GM12865 (cell line): ENCODE measurements at regions not wholly inside any gene's neighbourhood (a gene's known extent, or its start where the extent isn't known, plus 50 kb on each side); places are given as distances from the start of the nearest gene placed in this dataset.

Experiments used
- DNase-seq: peaks from one replicate; pipeline ENCODE4 v3.0.0; 2010; ENCODE audit warnings: low read depth
- H3K4me3 ChIP-seq: 2 replicates; pipeline ENCODE4 v1.5.1; 2011; ENCODE audit warnings: mild to moderate bottlenecking, low read depth, low read length, control low read depth
- CTCF ChIP-seq: IDR thresholded peaks from 2 replicates; pipeline ENCODE4 v1.5.1; 2011; ENCODE audit warnings: low read length, control low read depth, low read depth, inconsistent platforms; ENCODE audit not compliant: insufficient read depth; ENCODE audit errors: missing control alignments

DNA sequence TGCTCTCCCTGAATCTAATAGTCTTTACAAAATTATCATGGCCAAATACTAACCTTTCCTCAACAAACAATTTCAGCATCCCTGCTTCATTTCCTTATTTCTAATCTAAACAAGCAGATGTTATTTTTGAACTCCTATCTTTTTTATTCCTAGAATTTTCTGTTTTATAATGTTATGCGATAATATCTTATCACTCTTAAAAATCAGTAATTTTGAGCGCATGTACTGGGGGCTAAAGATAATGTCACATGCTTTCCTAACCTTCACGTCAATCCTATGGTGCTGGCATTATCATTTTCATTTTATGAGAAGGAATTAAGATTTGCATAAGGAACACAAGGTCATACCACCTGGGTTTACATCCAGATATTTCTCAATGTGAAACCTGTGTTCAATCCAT is 648.0 kb downstream of the BRINP1 start:
- TF ChIP-seq CTCF = no peak
- no peak overlapping the region for H3K4me3 ChIP-seq
- DNase-seq = no peak

DNA sequence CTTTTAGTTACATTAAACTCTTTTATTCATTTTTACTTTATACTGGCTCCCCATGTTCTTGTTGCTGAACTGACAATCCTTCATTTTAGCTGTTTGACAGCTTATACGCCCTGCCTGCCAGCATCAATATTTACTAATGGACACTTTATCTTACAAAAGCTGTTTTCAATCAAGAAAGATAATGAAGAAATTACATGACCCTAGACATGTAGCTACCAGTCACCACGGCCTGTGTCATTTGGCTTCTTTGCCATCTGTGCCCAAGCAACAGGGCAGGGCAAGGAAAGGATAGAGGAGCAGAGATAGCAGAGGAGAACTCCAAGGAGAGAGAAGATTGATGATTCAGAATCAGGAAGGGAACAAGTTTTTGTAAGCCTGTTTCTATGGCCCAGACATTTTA is 647.3 kb downstream of the BRINP1 start:
- no peak for TF ChIP-seq CTCF
- DNase-seq = no peak
- H3K4me3 ChIP-seq = no peak overlapping the region

DNA sequence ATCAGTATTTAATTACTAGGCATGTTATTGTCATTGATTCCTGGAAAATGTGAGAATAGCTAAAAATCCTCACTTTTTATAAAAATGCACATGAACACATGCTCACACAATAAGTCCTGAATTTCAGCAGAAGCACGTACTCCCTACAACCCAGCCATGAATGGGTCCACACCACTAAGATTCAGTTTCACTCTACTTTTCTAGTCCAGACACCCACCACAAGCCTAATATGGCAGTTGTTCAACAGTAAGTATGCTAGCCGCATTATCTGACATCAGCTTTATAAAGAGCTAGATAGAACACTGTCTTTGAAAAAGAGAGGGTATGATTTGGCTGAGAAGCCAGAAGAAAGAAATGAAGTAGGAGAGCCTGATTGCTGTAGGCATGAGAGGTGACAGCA is 639.3 kb downstream of the BRINP1 start:
- no peak for DNase-seq
- H3K4me3 ChIP-seq = no peak overlapping the region
- TF ChIP-seq CTCF = no peak

GRCh38 chr9:118732998-118733397 is 636.2 kb downstream of the BRINP1 start:
- DNase-seq = no peak
- no peak overlapping the region for H3K4me3 ChIP-seq
- TF ChIP-seq CTCF = no peak

DNA sequence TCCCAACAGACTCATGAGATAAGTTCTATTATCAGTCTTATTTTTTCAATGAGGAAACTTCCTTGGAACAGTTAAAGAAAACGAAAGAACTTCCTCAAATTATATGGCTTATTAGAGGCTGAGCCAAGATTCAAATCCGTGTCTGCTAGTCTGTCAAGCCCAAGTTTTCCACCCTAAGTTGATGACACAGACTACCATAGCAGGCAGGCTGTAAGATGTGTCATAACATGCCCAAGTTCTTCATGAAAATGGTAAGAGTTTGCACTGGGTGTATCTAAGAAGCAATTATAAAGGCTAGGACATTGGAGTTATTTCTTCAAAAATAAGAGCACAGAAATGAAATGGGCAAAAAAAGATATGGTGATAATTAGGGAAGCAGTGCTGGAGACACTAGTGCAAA is 634.5 kb downstream of the BRINP1 start:
- TF ChIP-seq CTCF = no peak
- H3K4me3 ChIP-seq = no peak overlapping the region
- DNase-seq = no peak

GRCh38 chr9:118736406-118736805 is 632.8 kb downstream of the BRINP1 start:
- DNase-seq = no peak
- no peak for TF ChIP-seq CTCF
- no peak overlapping the region for H3K4me3 ChIP-seq

GRCh38 chr9:118751077-118751847 is 618.0 kb downstream of the BRINP1 start:
- no peak overlapping the region for H3K4me3 ChIP-seq
- no peak for TF ChIP-seq CTCF
- no peak for DNase-seq
